DMS53 treated with DMSO at 0.1 percent for 48 hours (cell line): ENCODE measurements at regions not wholly inside any gene's neighbourhood (a gene's known extent, or its start where the extent isn't known, plus 50 kb on each side); places are given as distances from the start of the nearest gene placed in this dataset.

Experiments used
- DNase-seq: peaks from one replicate; lab custom pipeline; 2025; ENCODE audit not compliant: unreplicated experiment; lab: John Stamatoyannopoulos, UW

- no peak for DNase-seq
Observed at GRCh38 chr4:141576585-141577110, 59.7 kb upstream of the IL15 start.

GRCh38 chr4:141578451-141578850 lies 57.9 kb upstream of the IL15 start:
- DNase-seq = no peak

- DNase-seq = no peak
Observed at GRCh38 chr4:141580523-141580922, 55.9 kb upstream of the IL15 start.
